ENCODE measurements at regions not wholly inside any gene's neighbourhood (a gene's known extent, or its start where the extent isn't known, plus 50 kb on each side); places are given as distances from the start of the nearest gene placed in this dataset.

- Histone ChIP-seq H3K4me2 (ENCODE audit: low read length) (no peak overlapping the region), H3K4me3 (ENCODE audit: low read depth, low read length, poor library complexity, severe bottlenecking) (no peak overlapping the region), H4K20me1 (ENCODE audit: insufficient read depth, low read length) (no peaks in the 10 kb centered on the region), H3K27ac (ENCODE audit: low read depth, low read length, poor library complexity, severe bottlenecking) (no peak overlapping the region), H3K79me2 (ENCODE audit: insufficient read depth, low read depth, low read length) (no peaks in the 10 kb centered on the region), H3K9me2 (ENCODE audit: insufficient read depth, low read length) (no peaks in the 10 kb centered on the region), H3K36me3 (ENCODE audit: insufficient read depth, low read length) (no peaks in the 10 kb centered on the region), H3K9me3 (ENCODE audit: low read length) (no peaks in the 10 kb centered on the region), H2AFZ (ENCODE audit: low read length) (no peak overlapping the region), H3K4me1 (ENCODE audit: insufficient read depth, low read length, poor library complexity, severe bottlenecking) (no peaks in the 10 kb centered on the region)
- CTCF ChIA-PET (ENCODE audit: unreplicated experiment) = no interaction called here
- no peak for TF ChIP-seq EZH2phosphoT487 (IDR thresholded peaks at IDR 0.05; ENCODE audit: borderline replicate concordance, low read depth, low read length)
- TF ChIP-seq, protein P1, sequence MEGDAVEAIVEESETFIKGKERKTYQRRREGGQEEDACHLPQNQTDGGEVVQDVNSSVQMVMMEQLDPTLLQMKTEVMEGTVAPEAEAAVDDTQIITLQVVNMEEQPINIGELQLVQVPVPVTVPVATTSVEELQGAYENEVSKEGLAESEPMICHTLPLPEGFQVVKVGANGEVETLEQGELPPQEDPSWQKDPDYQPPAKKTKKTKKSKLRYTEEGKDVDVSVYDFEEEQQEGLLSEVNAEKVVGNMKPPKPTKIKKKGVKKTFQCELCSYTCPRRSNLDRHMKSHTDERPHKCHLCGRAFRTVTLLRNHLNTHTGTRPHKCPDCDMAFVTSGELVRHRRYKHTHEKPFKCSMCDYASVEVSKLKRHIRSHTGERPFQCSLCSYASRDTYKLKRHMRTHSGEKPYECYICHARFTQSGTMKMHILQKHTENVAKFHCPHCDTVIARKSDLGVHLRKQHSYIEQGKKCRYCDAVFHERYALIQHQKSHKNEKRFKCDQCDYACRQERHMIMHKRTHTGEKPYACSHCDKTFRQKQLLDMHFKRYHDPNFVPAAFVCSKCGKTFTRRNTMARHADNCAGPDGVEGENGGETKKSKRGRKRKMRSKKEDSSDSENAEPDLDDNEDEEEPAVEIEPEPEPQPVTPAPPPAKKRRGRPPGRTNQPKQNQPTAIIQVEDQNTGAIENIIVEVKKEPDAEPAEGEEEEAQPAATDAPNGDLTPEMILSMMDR (conservative IDR thresholded peaks at IDR 0.05; ENCODE audit: low read length) = no peak
- POLR2A ChIA-PET = no interaction called here
- intact Hi-C loops (cut with micrococcal nuclease; ENCODE audit: unreplicated experiment) = no loop called here
- no peak for DNase-seq (ENCODE audit: low spot score)
- no TSS peak for BruUV-seq (replicated peaks)
Observed at GRCh38 chr5:155926766-155927165, 400.2 kb upstream of the SGCD start.

GRCh38 chr5:155929112-155929511, 397.9 kb upstream of the SGCD start:
- Histone ChIP-seq H3K9me3 (ENCODE audit: low read length) (no peaks in the 10 kb centered on the region), H3K4me1 (ENCODE audit: insufficient read depth, low read length, poor library complexity, severe bottlenecking) (no peaks in the 10 kb centered on the region), H4K20me1 (ENCODE audit: insufficient read depth, low read length) (no peaks in the 10 kb centered on the region), H3K9me2 (ENCODE audit: insufficient read depth, low read length) (no peaks in the 10 kb centered on the region), H3K27ac (ENCODE audit: low read depth, low read length, poor library complexity, severe bottlenecking) (no peak overlapping the region), H3K79me2 (ENCODE audit: insufficient read depth, low read depth, low read length) (no peaks in the 10 kb centered on the region), H3K4me3 (ENCODE audit: low read depth, low read length, poor library complexity, severe bottlenecking) (no peak overlapping the region), H3K36me3 (ENCODE audit: insufficient read depth, low read length) (no peaks in the 10 kb centered on the region), H3K4me2 (ENCODE audit: low read length) (no peak overlapping the region), H2AFZ (ENCODE audit: low read length) (no peak overlapping the region)
- POLR2A ChIA-PET = no interaction called here
- no peak for DNase-seq (ENCODE audit: low spot score)
- CTCF ChIA-PET (ENCODE audit: unreplicated experiment) = no interaction called here
- TF ChIP-seq EZH2phosphoT487 (IDR thresholded peaks at IDR 0.05; ENCODE audit: borderline replicate concordance, low read depth, low read length) = no peak
- TF ChIP-seq, protein P1 (conservative IDR thresholded peaks at IDR 0.05; ENCODE audit: low read length) = no peak
- BruUV-seq (replicated peaks) = no TSS peak
- intact Hi-C loops (cut with micrococcal nuclease; ENCODE audit: unreplicated experiment) = no loop called here

- TF ChIP-seq, protein P1 (conservative IDR thresholded peaks at IDR 0.05; ENCODE audit: low read length) = no peak
- no peak for TF ChIP-seq EZH2phosphoT487 (IDR thresholded peaks at IDR 0.05; ENCODE audit: borderline replicate concordance, low read depth, low read length)
- Histone ChIP-seq H3K9me3 (ENCODE audit: low read length) (no peaks in the 10 kb centered on the region), H3K79me2 (ENCODE audit: insufficient read depth, low read depth, low read length) (no peaks in the 10 kb centered on the region), H3K4me1 (ENCODE audit: insufficient read depth, low read length, poor library complexity, severe bottlenecking) (no peaks in the 10 kb centered on the region), H3K36me3 (ENCODE audit: insufficient read depth, low read length) (no peaks in the 10 kb centered on the region), H4K20me1 (ENCODE audit: insufficient read depth, low read length) (no peaks in the 10 kb centered on the region), H3K4me2 (ENCODE audit: low read length) (no peak overlapping the region), H3K4me3 (ENCODE audit: low read depth, low read length, poor library complexity, severe bottlenecking) (no peak overlapping the region), H3K27ac (ENCODE audit: low read depth, low read length, poor library complexity, severe bottlenecking) (no peak overlapping the region), H3K9me2 (ENCODE audit: insufficient read depth, low read length) (no peaks in the 10 kb centered on the region), H2AFZ (ENCODE audit: low read length) (no peak overlapping the region)
- CTCF ChIA-PET (ENCODE audit: unreplicated experiment) = no interaction called here
- POLR2A ChIA-PET = no interaction called here
- no TSS peak for BruUV-seq (replicated peaks)
- no peak for DNase-seq (ENCODE audit: low spot score)
- intact Hi-C loops (cut with micrococcal nuclease; ENCODE audit: unreplicated experiment) = no loop called here
Observed at GRCh38 chr5:155934964-155935363, 392.0 kb upstream of the SGCD start.
